ENCODE measurements at regions not wholly inside any gene's neighbourhood (a gene's known extent, or its start where the extent isn't known, plus 50 kb on each side); places are given as distances from the start of the nearest gene placed in this dataset.

- no peak for TF ChIP-seq CEBPB (IDR thresholded peaks at IDR 0.05)
- TF ChIP-seq CTCF (IDR thresholded peaks at IDR 0.05) = no peak
- no peak for TF ChIP-seq POLR2A (IDR thresholded peaks at IDR 0.05; ENCODE audit: low read length)
- TF ChIP-seq HMGXB4 (CRISPR knock-in tag; IDR thresholded peaks at IDR 0.05; ENCODE audit: borderline replicate concordance) = no peak
- no peak for TF ChIP-seq RAD21 (conservative IDR thresholded peaks at IDR 0.05 in 1 of 2, IDR thresholded peaks at IDR 0.05 in 1 of 2)
- no peak for TF ChIP-seq MAZ (IDR thresholded peaks at IDR 0.05; ENCODE audit: borderline replicate concordance, low read depth, low read length)
- TF ChIP-seq BHLHE40 (IDR thresholded peaks at IDR 0.05; ENCODE audit: low read depth, low read length) = no peak
- TF ChIP-seq PBX3 (IDR thresholded peaks at IDR 0.05) = no peak
- TF ChIP-seq REST (IDR thresholded peaks at IDR 0.05) = no peak
- TF ChIP-seq ZC3H11A (IDR thresholded peaks at IDR 0.05) = no peak
- TF ChIP-seq EP300 (IDR thresholded peaks at IDR 0.05) = no peak
- TF ChIP-seq ELK1 (IDR thresholded peaks at IDR 0.05; ENCODE audit: low read depth, low read length) = no peak
- TF ChIP-seq MAFK (IDR thresholded peaks at IDR 0.05; ENCODE audit: partially characterized antibody) = no peak
These were observed 134.9 kb upstream of the CXXC4 start for GRCh38 chr4:104629601-104630000.

Data from A549 (cell line).